IMR-90 (cell line): ENCODE measurements at regions not wholly inside any gene's neighbourhood (a gene's known extent, or its start where the extent isn't known, plus 50 kb on each side); places are given as distances from the start of the nearest gene placed in this dataset.

Experiments
- ATAC-seq: fragments of 200-7000 bp; cut with Tn5 transposase; 2 replicates; pipeline ENCODE4 v1.9.1; 2020; ENCODE audit warnings: low read depth, mild to moderate bottlenecking, moderate library complexity
- BruUV-seq: library from RNA; stranded (reverse); fragments of 400-500 nt; replicated peaks from 2 replicates; lab custom pipeline; 2021; lab: Mats Ljungman, UMichigan
- CTCF ChIA-PET: fragments of 300-600 bp; formaldehyde crosslinking; extraction: SDS; loops from one replicate; lab custom pipeline; 2021; ENCODE audit warnings: antibody characterized with exemption; lab: Yijun Ruan, JAX
- POLR2A ChIA-PET: fragments of 300-600 bp; sonication (Branson Sonifier 250); formaldehyde crosslinking; loops from one replicate; lab custom pipeline; 2022; ENCODE audit warnings: antibody characterized with exemption; ENCODE audit not compliant: unreplicated experiment; lab: Charles Lee
- DNase-seq: peaks from one replicate; pipeline ENCODE4 v3.0.0; 2013
- H2AFZ ChIP-seq: replicated peaks from 2 replicates; pipeline ENCODE3; 2013; ENCODE audit warnings: low read length, mild to moderate bottlenecking; ENCODE audit not compliant: poor library complexity
- H2AK5ac ChIP-seq: 2 replicates; pipeline ENCODE4 v1.6.1; 2013; ENCODE audit warnings: low read depth, low read length, inconsistent platforms
- H2AK9ac ChIP-seq: replicated peaks from 2 replicates; pipeline ENCODE3; 2013; ENCODE audit warnings: mild to moderate bottlenecking, low read depth, low read length, moderate library complexity; ENCODE audit not compliant: poor library complexity
- H2BK120ac ChIP-seq: 2 replicates; pipeline ENCODE4 v1.6.1; 2013; ENCODE audit warnings: low read depth, low read length, inconsistent platforms
- H2BK15ac ChIP-seq: 3 replicates; pipeline ENCODE4 v1.6.1; 2013; ENCODE audit warnings: low read depth, low read length, inconsistent platforms
- H2BK20ac ChIP-seq: 2 replicates; pipeline ENCODE4 v1.6.1; 2013; ENCODE audit warnings: low read depth, mild to moderate bottlenecking, inconsistent platforms, low read length, moderate library complexity
- H2BK5ac ChIP-seq: 2 replicates; pipeline ENCODE4 v1.6.1; 2013; ENCODE audit warnings: mild to moderate bottlenecking, low read depth, low read length, inconsistent platforms; ENCODE audit not compliant: poor library complexity, severe bottlenecking
- H3K14ac ChIP-seq: replicated peaks from 2 replicates; pipeline ENCODE4 v1.6.1; 2013; ENCODE audit warnings: low read depth, low read length, inconsistent platforms
- H3K18ac ChIP-seq: 2 replicates; pipeline ENCODE4 v1.6.1; 2013; ENCODE audit warnings: low read depth, low read length, control low read depth
- H3K23ac ChIP-seq: 2 replicates; pipeline ENCODE4 v1.6.1; 2013; ENCODE audit warnings: low read depth, low read length, inconsistent platforms
- H3K27ac ChIP-seq: 2 replicates; pipeline ENCODE4 v1.5.1; 2013; ENCODE audit warnings: mild to moderate bottlenecking, control low read depth, low read length; ENCODE audit not compliant: insufficient read depth
- H3K27me3 ChIP-seq: 2 replicates; pipeline ENCODE4 v1.6.1; 2013; ENCODE audit warnings: low read length; ENCODE audit not compliant: control insufficient read depth, insufficient read depth
- H3K36me3 ChIP-seq: 2 replicates; pipeline ENCODE4 v1.6.1; 2013; ENCODE audit warnings: low read length, mixed read lengths; ENCODE audit not compliant: control insufficient read depth, insufficient read depth
- H3K4ac ChIP-seq: 2 replicates; pipeline ENCODE4 v1.6.1; 2013; ENCODE audit warnings: low read depth, low read length, inconsistent platforms
- H3K4me1 ChIP-seq: 2 replicates; pipeline ENCODE4 v1.6.1; 2013; ENCODE audit warnings: low read length, mixed read lengths; ENCODE audit not compliant: control insufficient read depth, insufficient read depth
- H3K4me2 ChIP-seq: 2 replicates; pipeline ENCODE4 v1.6.1; 2013; ENCODE audit warnings: low read depth, mild to moderate bottlenecking, control low read depth, low read length, moderate library complexity
- H3K4me3 ChIP-seq: 2 replicates; pipeline ENCODE4 v1.5.1; 2013; ENCODE audit warnings: low read depth, mild to moderate bottlenecking, control low read depth, low read length, moderate library complexity; ENCODE audit not compliant: insufficient read depth
- H3K56ac ChIP-seq: 2 replicates; pipeline ENCODE4 v1.6.1; 2013; ENCODE audit warnings: low read length, inconsistent platforms; ENCODE audit not compliant: insufficient read depth; ENCODE audit errors: extremely low read depth
- H3K79me1 ChIP-seq, 2 experiments: 2 replicates each; pipeline ENCODE4 v1.6.1; 2013; ENCODE audit warnings: low read length in 2 of 2, inconsistent platforms in 1 of 2, low read depth in 1 of 2
- H3K9ac ChIP-seq: 2 replicates; pipeline ENCODE4 v1.6.1; 2013; ENCODE audit warnings: low read depth, low read length, control low read depth
- H3K9me1 ChIP-seq: 2 replicates; pipeline ENCODE4 v1.6.1; 2013; ENCODE audit warnings: low read length, inconsistent platforms; ENCODE audit not compliant: insufficient read depth
- H3K9me3 ChIP-seq: 2 replicates; pipeline ENCODE4 v1.6.1; 2013; ENCODE audit warnings: low read length; ENCODE audit not compliant: control insufficient read depth, insufficient read depth
- H4K20me1 ChIP-seq: 2 replicates; pipeline ENCODE4 v1.6.1; 2013; ENCODE audit warnings: low read length, inconsistent platforms; ENCODE audit not compliant: insufficient read depth
- H4K5ac ChIP-seq: 2 replicates; pipeline ENCODE4 v1.6.1; 2013; ENCODE audit warnings: mild to moderate bottlenecking, low read depth, low read length, control low read depth
- H4K8ac ChIP-seq, 2 experiments: 2 replicates each; pipeline ENCODE4 v1.6.1; 2013; ENCODE audit warnings: low read depth in 2 of 2, low read length in 2 of 2, control low read depth in 1 of 2, inconsistent platforms in 1 of 2
- H4K91ac ChIP-seq: 2 replicates; pipeline ENCODE4 v1.6.1; 2013; ENCODE audit warnings: low read depth, low read length, inconsistent platforms; ENCODE audit not compliant: insufficient read depth
- BHLHE40 ChIP-seq: fragments of 150-350 bp; IDR thresholded peaks from 2 replicates; pipeline ENCODE4 v1.6.1; 2016; ENCODE audit warnings: mild to moderate bottlenecking, low read depth, low read length
- CEBPB ChIP-seq: IDR thresholded peaks from 2 replicates; pipeline ENCODE4 v1.6.1; 2012; ENCODE audit warnings: low read depth, low read length, improper control_type of control experiment
- CHD1 ChIP-seq: IDR thresholded peaks from 2 replicates; pipeline ENCODE4 v1.6.1; 2012; ENCODE audit warnings: low read depth, low read length, improper control_type of control experiment
- CTCF ChIP-seq: conservative IDR thresholded peaks from 2 replicates; pipeline ENCODE4 v1.5.1; 2012; ENCODE audit warnings: mild to moderate bottlenecking, low read depth, low read length, improper control_type of control experiment
- ELK1 ChIP-seq: fragments of 150-350 bp; IDR thresholded peaks from 2 replicates; pipeline ENCODE4 v1.6.1; 2016; ENCODE audit warnings: low read depth, mild to moderate bottlenecking, low read length, moderate library complexity, borderline replicate concordance
- FOS ChIP-seq: fragments of 150-350 bp; IDR thresholded peaks from 2 replicates; pipeline ENCODE4 v1.6.1; 2016; ENCODE audit warnings: low read depth, low read length
- MAFK ChIP-seq: IDR thresholded peaks from 2 replicates; pipeline ENCODE4 v1.6.1; 2012; ENCODE audit warnings: low read depth, low read length, improper control_type of control experiment
- MAZ ChIP-seq: IDR thresholded peaks from 2 replicates; pipeline ENCODE4 v1.6.1; 2012; ENCODE audit warnings: low read depth, mild to moderate bottlenecking, low read length, improper control_type of control experiment, moderate library complexity, borderline replicate concordance
- MXI1 ChIP-seq: IDR thresholded peaks from 2 replicates; pipeline ENCODE4 v1.6.1; 2012; ENCODE audit warnings: low read depth, mild to moderate bottlenecking, low read length, moderate library complexity, borderline replicate concordance
- NFE2L2 ChIP-seq: fragments of 150-350 bp; IDR thresholded peaks from 2 replicates; pipeline ENCODE4 v1.6.1; 2016; ENCODE audit warnings: low read depth, mild to moderate bottlenecking, low read length
- POLR2A ChIP-seq: IDR thresholded peaks from 2 replicates; pipeline ENCODE4 v1.6.1; 2012; ENCODE audit warnings: mild to moderate bottlenecking, low read depth, low read length
- RAD21 ChIP-seq: IDR thresholded peaks from 2 replicates; pipeline ENCODE4 v1.6.1; 2012; ENCODE audit warnings: low read length, improper control_type of control experiment
- RCOR1 ChIP-seq: IDR thresholded peaks from 2 replicates; pipeline ENCODE4 v1.6.1; 2012; ENCODE audit warnings: mild to moderate bottlenecking, low read length, improper control_type of control experiment; ENCODE audit not compliant: insufficient replicate concordance
- RFX5 ChIP-seq: IDR thresholded peaks from 2 replicates; pipeline ENCODE4 v1.8.0; 2012; ENCODE audit warnings: low read depth, mild to moderate bottlenecking, low read length, moderate library complexity
- SMC3 ChIP-seq: fragments of 150-350 bp; IDR thresholded peaks from 2 replicates; pipeline ENCODE4 v1.6.1; 2016; ENCODE audit warnings: low read depth, mild to moderate bottlenecking, antibody characterized with exemption, low read length, moderate library complexity
- USF2 ChIP-seq: fragments of 150-350 bp; IDR thresholded peaks from 2 replicates; pipeline ENCODE4 v1.6.1; 2017; ENCODE audit warnings: mild to moderate bottlenecking, antibody characterized with exemption, low read length, low read depth
- WGBS, 2 experiments: methylation state at CpG; one replicate each; pipeline versions ENCODE4 v1.1.5 to v1.1.7; 2013; ENCODE audit warnings: missing lambda C conversion rate in 2 of 2; ENCODE audit not compliant: insufficient read length in 1 of 2; ENCODE audit errors: extremely low coverage in 2 of 2; 5-methylcytosine and 5-hydroxymethylcytosine counted together
- dilution Hi-C: fragments of 300-500 bp; cut with HindIII; formaldehyde crosslinking; loops from one replicate; pipeline ENCODE4 v1.14.3; 2018; ENCODE audit warnings: low sequenced_read_pairs; ENCODE audit not compliant: unreplicated experiment
- in situ Hi-C: fragments of 300-500 bp; cut with MboI; formaldehyde crosslinking; loops from 3 replicates; pipeline ENCODE4 v1.14.3; 2019; ENCODE audit warnings: low sequenced_read_pairs, inconsistent platforms, mixed read lengths
- intact Hi-C: fragments of 100-400 bp; cut with micrococcal nuclease; formaldehyde crosslinking; loops from 2 replicates; pipeline ENCODE4 v1.10.0; 2022

GRCh38 chr6:81226957-81227356 is 525.5 kb downstream of the TENT5A start:
- H2AK5ac ChIP-seq, result no peak overlapping the region
- CTCF ChIA-PET, result no interaction called here
- dilution Hi-C loops (no loop called here), in situ Hi-C loops (loop anchor here (25.0 kb wide), 1 partner anchor 810 kb away; no protein-coding TSS in a partner anchor), intact Hi-C loops (no loop called here)
- H3K9me3 ChIP-seq, result no peaks in the 10 kb centered on the region
- H3K36me3 ChIP-seq, result no peaks in the 10 kb centered on the region
- H3K9ac ChIP-seq, result no peak overlapping the region
- H3K27me3 ChIP-seq, result no peaks in the 10 kb centered on the region
- no peak overlapping the region for H4K5ac ChIP-seq
- DNase-seq, result no peak
- H3K14ac ChIP-seq, result no peak overlapping the region
- H2BK15ac ChIP-seq, result no peak overlapping the region
- no CpG with 5 or more reads among the region's 1 CpG for WGBS, 2 experiments
- no peak for TF ChIP-seq CTCF
- TF ChIP-seq CHD1, result no peak
- TF ChIP-seq ELK1, result no peak
- TF ChIP-seq MXI1, result no peak
- TF ChIP-seq SMC3, result no peak
- no peak for TF ChIP-seq RCOR1
- no peak for TF ChIP-seq RFX5
- TF ChIP-seq CEBPB, result no peak
- TF ChIP-seq MAZ, result no peak
- TF ChIP-seq BHLHE40, result no peak
- TF ChIP-seq FOS, result no peak
- TF ChIP-seq POLR2A, result no peak
- no peak for TF ChIP-seq USF2
- no peak for TF ChIP-seq RAD21
- no peak for TF ChIP-seq NFE2L2
- TF ChIP-seq MAFK, result no peak
- no peak for ATAC-seq
- no peak overlapping the region for H3K4me3 ChIP-seq
- no peak overlapping the region for H3K27ac ChIP-seq
- POLR2A ChIA-PET, result no interaction called here
- no peak overlapping the region for H4K91ac ChIP-seq
- BruUV-seq, result no TSS peak
- H3K4me1 ChIP-seq, result no peaks in the 10 kb centered on the region
- no peak overlapping the region for H2BK5ac ChIP-seq
- no peaks in the 10 kb centered on the region for H3K79me1 ChIP-seq
- H3K18ac ChIP-seq, result no peak overlapping the region
- no peak overlapping the region for H2AK9ac ChIP-seq
- H4K20me1 ChIP-seq, result no peaks in the 10 kb centered on the region
- H3K56ac ChIP-seq, result no peak overlapping the region
- H3K23ac ChIP-seq, result no peak overlapping the region
- H2BK120ac ChIP-seq, result no peak overlapping the region
- no peak overlapping the region for H2AFZ ChIP-seq
- no peaks in the 10 kb centered on the region for H3K9me1 ChIP-seq
- H3K4me2 ChIP-seq, result no peak overlapping the region
- no peak overlapping the region for H4K8ac ChIP-seq
- H2BK20ac ChIP-seq, result no peak overlapping the region
- H3K4ac ChIP-seq, result no peak overlapping the region
